ENCODE measurements at regions not wholly inside any gene's neighbourhood (a gene's known extent, or its start where the extent isn't known, plus 50 kb on each side); places are given as distances from the start of the nearest gene placed in this dataset.
A peak's percentile ranks its signal among the peaks of the same experiment; 100 is the strongest.

GRCh38 chr10:52484206-52485065 is 170.4 kb downstream of the DKK1 start:
- WGBS (ENCODE audit: extremely low coverage, insufficient coverage, low lambda C conversion rate), result no CpG with 5 or more reads among the region's 3 CpGs

GRCh38 chr10:52485462-52485861 is 171.4 kb downstream of the DKK1 start:
- H3K79me2 ChIP-seq (ENCODE audit: control insufficient read depth, insufficient read depth, low read length), result no peaks in the 10 kb centered on the region
- H2BK120ac ChIP-seq (ENCODE audit: low read depth, low read length), result no peak overlapping the region
- H2AK5ac ChIP-seq (ENCODE audit: low read length), result no peak overlapping the region
- no peak overlapping the region for H2BK15ac ChIP-seq (replicated peaks; ENCODE audit: low read depth)
- H4K8ac ChIP-seq (ENCODE audit: low read depth, low read length), result no peak overlapping the region
- H3K4me2 ChIP-seq (ENCODE audit: low read length), result no peak overlapping the region
- H3K4me1 ChIP-seq (ENCODE audit: control insufficient read depth, low read depth, low read length), result no peaks in the 10 kb centered on the region
- no peak overlapping the region for H3K4ac ChIP-seq (ENCODE audit: low read depth, low read length)
- WGBS (ENCODE audit: extremely low coverage, insufficient coverage, low lambda C conversion rate), result no CpG with 5 or more reads among the region's 1 CpG
- H3K36me3 ChIP-seq (ENCODE audit: control insufficient read depth, insufficient read depth, low read length), result no peaks in the 10 kb centered on the region
- H3K23ac ChIP-seq (ENCODE audit: low read length), result no peak overlapping the region
- no peak overlapping the region for H2BK5ac ChIP-seq (ENCODE audit: low read length)
- H3K9ac ChIP-seq (ENCODE audit: low read length), result no peak overlapping the region
- DNase-seq, result peak; percentile 42
- H3K27ac ChIP-seq (ENCODE audit: low read depth, low read length), result no peak overlapping the region
- no peak overlapping the region for H3K4me3 ChIP-seq (ENCODE audit: low read length)
- H4K5ac ChIP-seq (ENCODE audit: low read length), result no peak overlapping the region
- no peak overlapping the region for H3K56ac ChIP-seq (ENCODE audit: low read length)
- no peak overlapping the region for H3K18ac ChIP-seq (ENCODE audit: low read length)
- H3K79me1 ChIP-seq (ENCODE audit: low read length), result no peaks in the 10 kb centered on the region
- no peaks in the 10 kb centered on the region for H3K27me3 ChIP-seq (ENCODE audit: insufficient read depth, low read length, poor library complexity)

More at GRCh38 chr10:52484206-52485065, 170.4 kb downstream of the DKK1 start:
- H2BK5ac ChIP-seq (ENCODE audit: low read length), result no peak overlapping the region
- H4K8ac ChIP-seq (ENCODE audit: low read depth, low read length), result no peak overlapping the region
- no peak overlapping the region for H2BK15ac ChIP-seq (replicated peaks; ENCODE audit: low read depth)
- no peak overlapping the region for H2BK120ac ChIP-seq (ENCODE audit: low read depth, low read length)
- no peak overlapping the region for H3K4ac ChIP-seq (ENCODE audit: low read depth, low read length)
- no peaks in the 10 kb centered on the region for H3K27me3 ChIP-seq (ENCODE audit: insufficient read depth, low read length, poor library complexity)
- H3K56ac ChIP-seq (ENCODE audit: low read length), result no peak overlapping the region
- H4K5ac ChIP-seq (ENCODE audit: low read length), result no peak overlapping the region
- no peak overlapping the region for H2AK5ac ChIP-seq (ENCODE audit: low read length)
- no peak overlapping the region for H3K4me2 ChIP-seq (ENCODE audit: low read length)
- H3K18ac ChIP-seq (ENCODE audit: low read length), result no peak overlapping the region
- no peaks in the 10 kb centered on the region for H3K79me1 ChIP-seq (ENCODE audit: low read length)
- H3K23ac ChIP-seq (ENCODE audit: low read length), result no peak overlapping the region
- H3K36me3 ChIP-seq (ENCODE audit: control insufficient read depth, insufficient read depth, low read length), result no peaks in the 10 kb centered on the region
- no peak overlapping the region for H3K9ac ChIP-seq (ENCODE audit: low read length)
- no peaks in the 10 kb centered on the region for H3K4me1 ChIP-seq (ENCODE audit: control insufficient read depth, low read depth, low read length)
- no peak overlapping the region for H3K27ac ChIP-seq (ENCODE audit: low read depth, low read length)
- no peak overlapping the region for H3K4me3 ChIP-seq (ENCODE audit: low read length)
- H3K79me2 ChIP-seq (ENCODE audit: control insufficient read depth, insufficient read depth, low read length), result no peaks in the 10 kb centered on the region
- no peak for DNase-seq

GRCh38 chr10:52486840-52487611 is 172.9 kb downstream of the DKK1 start:
- Histone ChIP-seq H3K4ac (ENCODE audit: low read depth, low read length) (no peak overlapping the region), H3K18ac (ENCODE audit: low read length) (no peak overlapping the region), H3K27ac (ENCODE audit: low read depth, low read length) (no peak overlapping the region), H3K27me3 (ENCODE audit: insufficient read depth, low read length, poor library complexity) (no peaks in the 10 kb centered on the region), H3K4me3 (ENCODE audit: low read length) (no peak overlapping the region), H3K79me2 (ENCODE audit: control insufficient read depth, insufficient read depth, low read length) (no peaks in the 10 kb centered on the region), H3K56ac (ENCODE audit: low read length) (no peak overlapping the region), H3K23ac (ENCODE audit: low read length) (no peak overlapping the region), H3K79me1 (ENCODE audit: low read length) (no peaks in the 10 kb centered on the region), H2BK5ac (ENCODE audit: low read length) (no peak overlapping the region), H3K4me1 (ENCODE audit: control insufficient read depth, low read depth, low read length) (no peaks in the 10 kb centered on the region), H4K8ac (ENCODE audit: low read depth, low read length) (no peak overlapping the region), H3K9ac (ENCODE audit: low read length) (no peak overlapping the region), H4K5ac (ENCODE audit: low read length) (no peak overlapping the region), H2AK5ac (ENCODE audit: low read length) (no peak overlapping the region), H2BK120ac (ENCODE audit: low read depth, low read length) (no peak overlapping the region), H3K4me2 (ENCODE audit: low read length) (no peak overlapping the region), H2BK15ac (replicated peaks; ENCODE audit: low read depth) (no peak overlapping the region), H3K36me3 (ENCODE audit: control insufficient read depth, insufficient read depth, low read length) (no peaks in the 10 kb centered on the region)
- WGBS (ENCODE audit: extremely low coverage, insufficient coverage, low lambda C conversion rate), result no CpG with 5 or more reads among the region's 1 CpG
- DNase-seq, result no peak

GRCh38 chr10:52488606-52489485 is 174.8 kb downstream of the DKK1 start:
- Histone ChIP-seq H3K79me2 (ENCODE audit: control insufficient read depth, insufficient read depth, low read length) (no peaks in the 10 kb centered on the region), H3K4me3 (ENCODE audit: low read length) (no peak overlapping the region), H3K4me1 (ENCODE audit: control insufficient read depth, low read depth, low read length) (no peaks in the 10 kb centered on the region), H3K4ac (ENCODE audit: low read depth, low read length) (no peak overlapping the region), H2BK15ac (replicated peaks; ENCODE audit: low read depth) (no peak overlapping the region), H3K9ac (ENCODE audit: low read length) (no peak overlapping the region), H3K79me1 (ENCODE audit: low read length) (no peaks in the 10 kb centered on the region), H4K8ac (ENCODE audit: low read depth, low read length) (peak overlapping the region; percentile 76), H3K23ac (ENCODE audit: low read length) (no peak overlapping the region), H3K18ac (ENCODE audit: low read length) (peak overlapping the region; percentile 51), H3K27me3 (ENCODE audit: insufficient read depth, low read length, poor library complexity) (no peaks in the 10 kb centered on the region), H3K56ac (ENCODE audit: low read length) (no peak overlapping the region), H2BK120ac (ENCODE audit: low read depth, low read length) (peak overlapping the region; percentile 82), H2AK5ac (ENCODE audit: low read length) (no peak overlapping the region), H3K36me3 (ENCODE audit: control insufficient read depth, insufficient read depth, low read length) (no peaks in the 10 kb centered on the region), H2BK5ac (ENCODE audit: low read length) (no peak overlapping the region), H3K4me2 (ENCODE audit: low read length) (no peak overlapping the region), H3K27ac (ENCODE audit: low read depth, low read length) (no peak overlapping the region), H4K5ac (ENCODE audit: low read length) (no peak overlapping the region)
- WGBS (ENCODE audit: extremely low coverage, insufficient coverage, low lambda C conversion rate), result no CpG with 5 or more reads among the region's 3 CpGs
- peak; percentile 23 for DNase-seq

GRCh38 chr10:52491246-52491995 is 177.3 kb downstream of the DKK1 start:
- Histone ChIP-seq H3K4me2 (ENCODE audit: low read length) (no peak overlapping the region), H3K4ac (ENCODE audit: low read depth, low read length) (no peak overlapping the region), H3K79me1 (ENCODE audit: low read length) (no peaks in the 10 kb centered on the region), H4K5ac (ENCODE audit: low read length) (no peak overlapping the region), H2BK15ac (replicated peaks; ENCODE audit: low read depth) (no peak overlapping the region), H3K9ac (ENCODE audit: low read length) (no peak overlapping the region), H3K56ac (ENCODE audit: low read length) (no peak overlapping the region), H3K36me3 (ENCODE audit: control insufficient read depth, insufficient read depth, low read length) (no peaks in the 10 kb centered on the region), H3K27me3 (ENCODE audit: insufficient read depth, low read length, poor library complexity) (no peaks in the 10 kb centered on the region), H3K27ac (ENCODE audit: low read depth, low read length) (no peak overlapping the region), H3K79me2 (ENCODE audit: control insufficient read depth, insufficient read depth, low read length) (no peaks in the 10 kb centered on the region), H3K4me1 (ENCODE audit: control insufficient read depth, low read depth, low read length) (no peaks in the 10 kb centered on the region), H3K23ac (ENCODE audit: low read length) (no peak overlapping the region), H2BK120ac (ENCODE audit: low read depth, low read length) (no peak overlapping the region), H2BK5ac (ENCODE audit: low read length) (no peak overlapping the region), H3K18ac (ENCODE audit: low read length) (no peak overlapping the region), H3K4me3 (ENCODE audit: low read length) (no peak overlapping the region), H4K8ac (ENCODE audit: low read depth, low read length) (no peak overlapping the region), H2AK5ac (ENCODE audit: low read length) (no peak overlapping the region)
- no CpG with 5 or more reads among the region's 6 CpGs for WGBS (ENCODE audit: extremely low coverage, insufficient coverage, low lambda C conversion rate)
- no peak for DNase-seq
